H1 (cell line): ENCODE measurements at regions not wholly inside any gene's neighbourhood (a gene's known extent, or its start where the extent isn't known, plus 50 kb on each side); places are given as distances from the start of the nearest gene placed in this dataset.

Experiments
- CTCF ChIA-PET: fragments of 300-600 bp; sonication (Branson Sonifier 250); formaldehyde crosslinking; loops from one replicate; lab custom pipeline; 2021; ENCODE audit not compliant: partially characterized antibody; lab: Charles Lee
- POLR2A ChIA-PET: fragments of 300-600 bp; sonication (Branson Sonifier 250); formaldehyde crosslinking; loops from one replicate; lab custom pipeline; 2021; ENCODE audit warnings: inconsistent platforms; ENCODE audit not compliant: partially characterized antibody; lab: Charles Lee
- DNase-seq, 2 experiments: peaks; one replicate each; pipeline versions ENCODE4 v3.0.0 to v3.0.0-alpha.2; 2010 to 2022; ENCODE audit warnings: low spot score in 2 of 2, low read depth in 1 of 2, mixed read lengths in 1 of 2
- FAIRE-seq: peaks from 2 replicates; lab custom pipeline; 2011; peaks lifted over from hg19 to GRCh38; lab: Jason Lieb, UNC
- H2AFZ ChIP-seq: 2 replicates; pipeline ENCODE4 v1.8.1; 2012; ENCODE audit warnings: low read length, inconsistent platforms
- H2AK5ac ChIP-seq: 2 replicates; pipeline ENCODE4 v1.6.1; 2013; ENCODE audit warnings: low read depth, low read length
- H2BK120ac ChIP-seq: replicated peaks from 2 replicates; pipeline ENCODE3; 2013; ENCODE audit warnings: low read depth, low read length, inconsistent platforms
- H2BK12ac ChIP-seq: 2 replicates; pipeline ENCODE4 v1.6.1; 2013; ENCODE audit warnings: low read depth, low read length
- H2BK15ac ChIP-seq: 2 replicates; pipeline ENCODE4 v1.6.1; 2013; ENCODE audit warnings: low read length
- H2BK20ac ChIP-seq: 2 replicates; pipeline ENCODE4 v1.6.1; 2013; ENCODE audit warnings: low read length
- H2BK5ac ChIP-seq: 2 replicates; pipeline ENCODE4 v1.6.1; 2013; ENCODE audit warnings: low read depth, low read length
- H3K14ac ChIP-seq: 2 replicates; pipeline ENCODE4 v1.6.1; 2013; ENCODE audit warnings: inconsistent platforms; ENCODE audit not compliant: insufficient read length
- H3K18ac ChIP-seq: 2 replicates; pipeline ENCODE4 v1.6.1; 2013; ENCODE audit warnings: low read length; ENCODE audit errors: extremely low read depth
- H3K23ac ChIP-seq: 2 replicates; pipeline ENCODE4 v1.6.1; 2013; ENCODE audit warnings: inconsistent platforms; ENCODE audit not compliant: insufficient read length
- H3K23me2 ChIP-seq: 2 replicates; pipeline ENCODE4 v1.6.1; 2013; ENCODE audit warnings: low read depth, low read length
- H3K27ac ChIP-seq: 2 replicates; pipeline ENCODE4 v1.6.1; 2011; ENCODE audit warnings: low read depth, low read length, inconsistent platforms
- H3K27me3 ChIP-seq, 4 experiments: replicated peaks in 1 of 4; 1 replicate in 1 of 4; 2 replicates in 3 of 4; pipeline versions ENCODE4 v1.6.1 to v1.8.1; 2011 to 2013; ENCODE audit warnings: low read length in 3 of 4, mild to moderate bottlenecking in 3 of 4, inconsistent platforms in 2 of 4, mixed read lengths in 2 of 4, moderate library complexity in 1 of 4; ENCODE audit not compliant: control insufficient read depth in 3 of 4, insufficient read depth in 3 of 4; ENCODE audit errors: extremely low read depth in 1 of 4
- H3K36me3 ChIP-seq, 4 experiments: 2 replicates each; pipeline versions ENCODE4 v1.6.1 to v1.8.1; 2011 to 2013; ENCODE audit warnings: mild to moderate bottlenecking in 4 of 4, low read length in 3 of 4, moderate library complexity in 2 of 4, control low read depth in 1 of 4, inconsistent platforms in 1 of 4; ENCODE audit not compliant: insufficient read depth in 4 of 4, control insufficient read depth in 2 of 4
- H3K4ac ChIP-seq: replicated peaks from 2 replicates; pipeline ENCODE3; 2013; ENCODE audit warnings: low read length, low read depth, mixed read lengths, inconsistent platforms; ENCODE audit not compliant: insufficient read length
- H3K4me1 ChIP-seq, 4 experiments: replicated peaks in 1 of 4; 1 replicate in 1 of 4; 2 replicates in 3 of 4; pipeline versions ENCODE4 v1.6.1 to v1.8.1; 2011 to 2013; ENCODE audit warnings: low read length in 3 of 4, inconsistent platforms in 2 of 4, mixed read lengths in 1 of 4; ENCODE audit not compliant: insufficient read depth in 4 of 4, control insufficient read depth in 3 of 4
- H3K4me2 ChIP-seq, 2 experiments: 2 replicates each; pipeline versions ENCODE4 v1.6.1 to v1.8.1; 2011 to 2013; ENCODE audit warnings: low read depth in 2 of 2, low read length in 2 of 2, control low read depth in 1 of 2, inconsistent platforms in 1 of 2, mild to moderate bottlenecking in 1 of 2; ENCODE audit not compliant: insufficient read depth in 1 of 2
- H3K4me3 ChIP-seq, 4 experiments: fragments of 200-600, 300-600 bp in 1 of 4; sonication (generic), shearing (Covaris generic), sonication (Bioruptor Twin) in 1 of 4; 2 replicates each; pipeline versions ENCODE4 v1.5.1 to v1.8.1; 2011 to 2016; ENCODE audit warnings: low read length in 4 of 4, low read depth in 3 of 4, control low read depth in 2 of 4, inconsistent platforms in 2 of 4, mild to moderate bottlenecking in 2 of 4, mixed read lengths in 1 of 4, moderate library complexity in 1 of 4; ENCODE audit not compliant: insufficient read depth in 2 of 4; ENCODE audit errors: extremely low read depth in 1 of 4
- H3K56ac ChIP-seq: replicated peaks from 2 replicates; pipeline ENCODE3; 2013; ENCODE audit warnings: low read depth, mild to moderate bottlenecking, mixed read lengths, low read length, inconsistent platforms; ENCODE audit not compliant: insufficient read length
- H3K79me1 ChIP-seq: 2 replicates; pipeline ENCODE4 v1.6.1; 2013; ENCODE audit warnings: low read depth, low read length, control low read depth
- H3K79me2 ChIP-seq, 2 experiments: 2 replicates each; pipeline versions ENCODE4 v1.6.1 to v1.8.1; 2012 to 2013; ENCODE audit warnings: low read length in 2 of 2, mild to moderate bottlenecking in 2 of 2, inconsistent platforms in 1 of 2; ENCODE audit not compliant: insufficient read depth in 2 of 2, control insufficient read depth in 1 of 2
- H3K9ac ChIP-seq, 4 experiments: replicated peaks in 1 of 4; 1 replicate in 1 of 4; 2 replicates in 3 of 4; pipeline versions ENCODE4 v1.6.1 to v1.8.1; 2011 to 2013; ENCODE audit warnings: low read depth in 3 of 4, low read length in 3 of 4, control low read depth in 2 of 4, mild to moderate bottlenecking in 2 of 4, moderate library complexity in 2 of 4, inconsistent platforms in 1 of 4; ENCODE audit errors: extremely low read depth in 1 of 4
- H3K9me3 ChIP-seq, 2 experiments: 2 replicates each; pipeline versions ENCODE4 v1.6.1 to v1.8.1; 2012 to 2013; ENCODE audit warnings: mild to moderate bottlenecking in 2 of 2, moderate library complexity in 2 of 2, control low read depth in 1 of 2, inconsistent platforms in 1 of 2, low read depth in 1 of 2, low read length in 1 of 2, mixed read lengths in 1 of 2; ENCODE audit not compliant: insufficient read depth in 2 of 2
- H4K20me1 ChIP-seq, 2 experiments: replicated peaks in 1 of 2; 2 replicates each; pipeline versions ENCODE3 to v1.8.1; 2011 to 2013; ENCODE audit warnings: inconsistent platforms in 2 of 2, low read length in 2 of 2, mild to moderate bottlenecking in 1 of 2; ENCODE audit not compliant: insufficient read depth in 2 of 2, control insufficient read depth in 1 of 2
- H4K5ac ChIP-seq: 2 replicates; pipeline ENCODE4 v1.6.1; 2013; ENCODE audit warnings: low read length, low read depth, mixed read lengths, inconsistent platforms; ENCODE audit not compliant: insufficient read length
- H4K8ac ChIP-seq: 2 replicates; pipeline ENCODE4 v1.8.0; 2013; ENCODE audit warnings: mild to moderate bottlenecking, moderate library complexity, low read length, inconsistent platforms; ENCODE audit not compliant: insufficient read depth; ENCODE audit errors: extremely low read depth
- H4K91ac ChIP-seq: replicated peaks from 2 replicates; pipeline ENCODE3; 2013; ENCODE audit warnings: low read length, mixed read lengths, inconsistent platforms; ENCODE audit not compliant: insufficient read length
- BRCA1 ChIP-seq: IDR thresholded peaks from 2 replicates; pipeline ENCODE4 v1.6.1; 2012; ENCODE audit warnings: low read depth, low read length, improper control_type of control experiment
- CREB1 ChIP-seq: IDR thresholded peaks from 2 replicates; pipeline ENCODE4 v1.6.1; 2012; ENCODE audit warnings: inconsistent platforms
- E2F6 ChIP-seq: IDR thresholded peaks from 2 replicates; pipeline ENCODE4 v1.6.1; 2012; ENCODE audit warnings: inconsistent platforms
- EZH2 ChIP-seq: fragments of 200-600 bp; sonication (generic); IDR thresholded peaks from 2 replicates; pipeline ENCODE4 v1.7.1; 2012; ENCODE audit warnings: low read depth, mild to moderate bottlenecking, moderate library complexity, low read length, inconsistent platforms; ENCODE audit not compliant: severe bottlenecking
- HDAC6 ChIP-seq: IDR thresholded peaks from one replicate; pipeline ENCODE4 v1.7.1; 2012; ENCODE audit warnings: low read depth, mild to moderate bottlenecking, inconsistent platforms, low read length, moderate library complexity
- PHF8 ChIP-seq: fragments of 200-600 bp; sonication (generic); conservative IDR thresholded peaks from 2 replicates; pipeline ENCODE4 v1.7.1; 2012; ENCODE audit warnings: low read depth, mild to moderate bottlenecking, inconsistent platforms, low read length, moderate library complexity
- RAD21 ChIP-seq, 2 experiments: IDR thresholded peaks in 1 of 2; conservative IDR thresholded peaks in 1 of 2; 2 replicates each; pipeline ENCODE4 v1.6.1; 2011; ENCODE audit warnings: low read depth in 2 of 2, low read length in 2 of 2, improper control_type of control experiment in 1 of 2, inconsistent platforms in 1 of 2, mild to moderate bottlenecking in 1 of 2, moderate library complexity in 1 of 2
- RBBP5 ChIP-seq: IDR thresholded peaks from 2 replicates; pipeline ENCODE4 v1.7.1; 2012; ENCODE audit warnings: low read depth, mild to moderate bottlenecking, inconsistent platforms, low read length, moderate library complexity, borderline replicate concordance
- RXRA ChIP-seq: IDR thresholded peaks from 2 replicates; pipeline ENCODE4 v1.6.1; 2011; ENCODE audit warnings: low read depth, mild to moderate bottlenecking, low read length, moderate library complexity; ENCODE audit not compliant: insufficient read depth
- TAF1 ChIP-seq: IDR thresholded peaks from 2 replicates; pipeline ENCODE4 v1.6.1; 2011; ENCODE audit warnings: mild to moderate bottlenecking, low read depth, low read length
- TAF7 ChIP-seq: optimal IDR thresholded peaks from 2 replicates; pipeline ENCODE3; 2011; ENCODE audit warnings: low read depth, mild to moderate bottlenecking, inconsistent platforms, low read length, moderate library complexity, borderline replicate concordance
- YY1 ChIP-seq: IDR thresholded peaks from 2 replicates; pipeline ENCODE4 v1.6.1; 2011; ENCODE audit warnings: low read depth, mild to moderate bottlenecking, low read length
- ZNF274 ChIP-seq: IDR thresholded peaks from 2 replicates; pipeline ENCODE4 v1.7.0; 2012; ENCODE audit warnings: low read length, borderline replicate concordance; ENCODE audit errors: extremely low read depth
- WGBS, 2 experiments: shearing (Covaris generic) in 1 of 2; methylation state at CpG; one replicate each; pipeline versions ENCODE4 v1.1.6 to v1.1.7; 2013 to 2015; ENCODE audit warnings: low lambda C conversion rate in 2 of 2, mixed read lengths in 2 of 2, inconsistent platforms in 1 of 2, low coverage in 1 of 2, missing lambda C conversion rate in 1 of 2; ENCODE audit not compliant: insufficient replicate concordance in 2 of 2, insufficient coverage in 1 of 2, insufficient read length in 1 of 2; ENCODE audit errors: extremely low coverage in 1 of 2, missing lambda C conversion rate in 1 of 2; 5-methylcytosine and 5-hydroxymethylcytosine counted together
- TF ChIP-seq, protein P1 (sequence below): IDR thresholded peaks from 2 replicates; pipeline ENCODE4 v1.6.1; 2011; ENCODE audit warnings: low read depth, mild to moderate bottlenecking, low read length; ENCODE audit not compliant: insufficient read depth

- no peaks in the 10 kb centered on the region for H3K79me1 ChIP-seq
- no peak overlapping the region for H2AFZ ChIP-seq
- no peak overlapping the region for H2BK12ac ChIP-seq
- no peak overlapping the region for H3K56ac ChIP-seq
- H4K5ac ChIP-seq = no peak overlapping the region
- H3K27me3 ChIP-seq = no peaks in the 10 kb centered on the region
- H3K27ac ChIP-seq = no peak overlapping the region
- H4K91ac ChIP-seq = no peak overlapping the region
- H2BK15ac ChIP-seq = no peak overlapping the region
- H3K18ac ChIP-seq = no peak overlapping the region
- ChIA-PET CTCF (no interaction called here), POLR2A (no interaction called here)
- WGBS, 2 experiments = 73% methylated on average over 4 of the region's 4 CpGs; no CpG with 5 or more reads in 1 of the 2 experiments
- FAIRE-seq = no peak
- no peak overlapping the region for H2AK5ac ChIP-seq
- no peak for DNase-seq
- H3K79me2 ChIP-seq = no peaks in the 10 kb centered on the region
- no peak overlapping the region for H4K8ac ChIP-seq
- H3K4ac ChIP-seq = no peak overlapping the region
- H3K23me2 ChIP-seq = no peaks in the 10 kb centered on the region
- H3K23ac ChIP-seq = no peak overlapping the region
- no peak overlapping the region for H2BK120ac ChIP-seq
- no peaks in the 10 kb centered on the region for H3K4me1 ChIP-seq
- no peak overlapping the region for H2BK5ac ChIP-seq
- no peaks in the 10 kb centered on the region for H4K20me1 ChIP-seq
- no peak overlapping the region for H3K9ac ChIP-seq
- no peak overlapping the region for H3K4me3 ChIP-seq
- no peak overlapping the region for H3K4me2 ChIP-seq
- no peaks in the 10 kb centered on the region for H3K9me3 ChIP-seq
- no peak overlapping the region for H2BK20ac ChIP-seq
- H3K14ac ChIP-seq = no peak overlapping the region
- H3K36me3 ChIP-seq = no peaks in the 10 kb centered on the region
- TF ChIP-seq CREB1 (no peak), RAD21 (IDR thresholded peaks at IDR 0.05 in 1 of 2, conservative IDR thresholded peaks at IDR 0.05 in 1 of 2; ENCODE audit: low read depth in 2 of 2, low read length in 2 of 2) (no peak), ZNF274 (no peak), EZH2 (no peak), TAF7 (no peak), BRCA1 (no peak), RXRA (no peak), YY1 (no peak), PHF8 (no peak), TAF1 (no peak), HDAC6 (no peak), RBBP5 (no peak), E2F6 (no peak)
- TF ChIP-seq, protein P1, sequence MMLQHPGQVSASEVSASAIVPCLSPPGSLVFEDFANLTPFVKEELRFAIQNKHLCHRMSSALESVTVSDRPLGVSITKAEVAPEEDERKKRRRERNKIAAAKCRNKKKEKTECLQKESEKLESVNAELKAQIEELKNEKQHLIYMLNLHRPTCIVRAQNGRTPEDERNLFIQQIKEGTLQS = no peak
Observed at GRCh38 chr5:14082523-14082922, 60.6 kb upstream of the TRIO start.
